ENCODE measurements at regions not wholly inside any gene's neighbourhood (a gene's known extent, or its start where the extent isn't known, plus 50 kb on each side); places are given as distances from the start of the nearest gene placed in this dataset.

DNA sequence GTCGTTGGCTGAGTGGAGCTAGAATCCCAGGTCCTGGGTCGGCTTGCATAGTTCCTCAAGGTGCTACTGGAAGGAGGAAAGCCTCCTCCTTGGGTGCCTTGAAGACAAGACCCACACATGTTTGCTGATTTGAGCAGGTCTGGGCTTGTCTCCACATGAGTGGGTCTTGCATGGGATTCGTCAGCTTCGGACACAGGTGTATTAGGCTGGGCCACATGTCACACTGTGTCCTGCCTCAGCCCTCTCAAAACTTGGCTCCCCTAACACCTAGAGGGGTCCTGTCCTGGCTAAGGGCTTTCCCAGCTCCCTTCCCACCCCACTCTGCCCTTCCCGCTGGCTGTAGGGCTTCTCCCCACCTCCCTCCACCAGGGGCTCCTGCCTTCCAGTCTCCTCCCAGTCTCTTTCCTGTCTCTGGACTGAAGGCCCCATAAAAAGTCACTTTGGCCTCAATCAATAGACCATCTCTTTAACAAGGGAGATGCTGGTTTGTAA is 73.0 kb upstream of the ADPGK start:
- Mint-ChIP-seq H3K36me3 (ENCODE audit: low read depth) (no peaks in the 10 kb centered on the region), H3K27me3 (ENCODE audit: low read depth, poor library complexity) (peaks cover 11% of the 10 kb centered on the region), H3K4me3 (no peak overlapping the region), H3K9me3 (no peaks in the 10 kb centered on the region), H3K4me1 (peaks cover 15% of the 10 kb centered on the region), H3K27ac (no peak overlapping the region)
- DNase-seq: no peak
- TF ChIP-seq, protein P1, sequence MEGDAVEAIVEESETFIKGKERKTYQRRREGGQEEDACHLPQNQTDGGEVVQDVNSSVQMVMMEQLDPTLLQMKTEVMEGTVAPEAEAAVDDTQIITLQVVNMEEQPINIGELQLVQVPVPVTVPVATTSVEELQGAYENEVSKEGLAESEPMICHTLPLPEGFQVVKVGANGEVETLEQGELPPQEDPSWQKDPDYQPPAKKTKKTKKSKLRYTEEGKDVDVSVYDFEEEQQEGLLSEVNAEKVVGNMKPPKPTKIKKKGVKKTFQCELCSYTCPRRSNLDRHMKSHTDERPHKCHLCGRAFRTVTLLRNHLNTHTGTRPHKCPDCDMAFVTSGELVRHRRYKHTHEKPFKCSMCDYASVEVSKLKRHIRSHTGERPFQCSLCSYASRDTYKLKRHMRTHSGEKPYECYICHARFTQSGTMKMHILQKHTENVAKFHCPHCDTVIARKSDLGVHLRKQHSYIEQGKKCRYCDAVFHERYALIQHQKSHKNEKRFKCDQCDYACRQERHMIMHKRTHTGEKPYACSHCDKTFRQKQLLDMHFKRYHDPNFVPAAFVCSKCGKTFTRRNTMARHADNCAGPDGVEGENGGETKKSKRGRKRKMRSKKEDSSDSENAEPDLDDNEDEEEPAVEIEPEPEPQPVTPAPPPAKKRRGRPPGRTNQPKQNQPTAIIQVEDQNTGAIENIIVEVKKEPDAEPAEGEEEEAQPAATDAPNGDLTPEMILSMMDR (IDR thresholded peaks at IDR 0.05): no peak

DNA sequence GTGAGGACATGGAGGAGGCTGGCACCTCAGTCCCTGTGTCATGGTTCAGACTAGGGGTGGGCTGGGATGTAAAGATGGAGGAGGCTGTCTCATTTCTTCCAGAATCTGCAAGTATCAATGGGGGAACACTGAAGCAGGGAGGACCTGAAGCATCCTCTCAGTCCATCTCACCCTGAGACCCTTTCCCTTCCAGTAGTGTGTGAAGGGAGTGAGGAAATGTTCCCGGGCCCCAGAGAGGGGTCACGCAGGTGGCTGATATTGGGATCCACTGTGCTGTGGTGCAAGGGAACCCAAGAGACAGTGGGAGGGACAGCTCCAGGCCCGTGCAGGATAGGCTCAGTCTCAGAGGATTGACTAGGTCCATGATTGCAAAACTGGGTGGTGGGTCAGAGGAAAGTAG is 72.2 kb upstream of the ADPGK start:
- peaks cover 18% of the 10 kb centered on the region for H3K4me1 Mint-ChIP-seq
- TF ChIP-seq, protein P1 (IDR thresholded peaks at IDR 0.05): no peak
- no peaks in the 10 kb centered on the region for H3K9me3 Mint-ChIP-seq
- H3K4me3 Mint-ChIP-seq: no peak overlapping the region
- H3K36me3 Mint-ChIP-seq (ENCODE audit: low read depth): no peaks in the 10 kb centered on the region
- no peak for DNase-seq
- H3K27ac Mint-ChIP-seq: no peak overlapping the region
- peaks cover 5% of the 10 kb centered on the region for H3K27me3 Mint-ChIP-seq (ENCODE audit: low read depth, poor library complexity)

DNA sequence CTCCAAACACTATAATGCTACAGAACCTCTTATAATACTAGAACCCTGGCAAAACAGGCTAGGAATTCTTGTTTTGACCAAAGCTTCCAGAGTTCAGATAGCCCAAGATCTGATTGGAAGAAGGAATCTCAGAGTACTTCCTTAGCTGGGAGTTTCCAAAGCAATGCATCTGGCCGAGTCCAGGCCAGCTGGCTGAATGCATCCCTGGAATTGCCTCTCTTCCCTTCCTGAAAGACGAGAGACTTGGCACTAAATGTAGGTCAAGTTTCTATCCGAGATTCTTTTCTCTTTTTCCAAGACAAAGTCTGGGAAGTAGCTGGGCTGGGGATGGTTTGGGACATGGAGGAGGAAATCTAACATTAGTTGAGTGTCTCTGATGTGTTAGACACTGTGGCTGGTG is 68.7 kb upstream of the ADPGK start:
- peaks cover 15% of the 10 kb centered on the region for H3K27me3 Mint-ChIP-seq (ENCODE audit: low read depth, poor library complexity)
- no peaks in the 10 kb centered on the region for H3K9me3 Mint-ChIP-seq
- no peaks in the 10 kb centered on the region for H3K36me3 Mint-ChIP-seq (ENCODE audit: low read depth)
- H3K4me1 Mint-ChIP-seq: peaks cover 49% of the 10 kb centered on the region
- TF ChIP-seq, protein P1 (IDR thresholded peaks at IDR 0.05): no peak
- no peak overlapping the region for H3K27ac Mint-ChIP-seq
- no peak overlapping the region for H3K4me3 Mint-ChIP-seq
- no peak for DNase-seq

DNA sequence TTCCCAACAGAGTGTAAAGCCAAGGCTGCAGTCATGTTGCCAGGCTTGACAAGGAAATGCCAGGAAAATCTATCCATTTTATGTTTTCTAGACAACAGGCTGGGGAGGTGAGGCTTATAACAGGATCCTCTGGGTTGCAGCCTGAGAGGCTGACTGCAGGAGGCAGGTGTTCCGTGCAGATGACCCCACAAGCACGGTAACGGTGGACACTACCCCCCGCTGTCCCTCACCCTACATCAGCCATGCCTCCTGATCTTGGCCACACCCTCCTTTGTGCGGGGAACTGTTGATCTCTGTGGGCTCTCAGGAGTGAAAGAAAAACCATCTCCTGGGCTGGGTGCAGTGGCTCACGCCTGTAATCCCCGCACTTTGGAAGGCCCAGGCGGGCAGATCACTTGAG is 68.0 kb upstream of the ADPGK start:
- H3K36me3 Mint-ChIP-seq (ENCODE audit: low read depth): no peaks in the 10 kb centered on the region
- TF ChIP-seq, protein P1 (IDR thresholded peaks at IDR 0.05): no peak
- peaks cover 15% of the 10 kb centered on the region for H3K27me3 Mint-ChIP-seq (ENCODE audit: low read depth, poor library complexity)
- DNase-seq: no peak
- no peak overlapping the region for H3K27ac Mint-ChIP-seq
- no peak overlapping the region for H3K4me3 Mint-ChIP-seq
- H3K4me1 Mint-ChIP-seq: peaks cover 49% of the 10 kb centered on the region
- no peaks in the 10 kb centered on the region for H3K9me3 Mint-ChIP-seq

DNA sequence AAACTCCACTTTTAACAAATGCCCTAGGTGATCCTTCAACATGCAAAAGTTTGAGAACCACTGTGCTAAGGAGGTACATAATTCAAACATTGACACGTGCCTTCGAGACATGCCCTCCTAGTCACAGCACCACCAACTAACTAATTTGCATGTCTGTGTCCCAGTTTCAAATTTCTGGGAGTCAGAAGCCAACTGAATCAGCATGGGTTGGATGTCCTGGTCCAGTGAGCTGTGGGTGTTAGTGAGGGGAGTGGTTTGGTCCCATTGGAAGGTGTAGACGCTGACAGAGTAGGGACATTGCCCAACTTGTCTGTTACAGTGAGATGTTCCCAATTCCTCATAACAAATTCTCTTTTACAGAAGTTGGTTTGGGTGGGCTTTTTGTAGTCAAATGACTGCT is 67.3 kb upstream of the ADPGK start:
- no peak overlapping the region for H3K4me3 Mint-ChIP-seq
- peaks cover 49% of the 10 kb centered on the region for H3K4me1 Mint-ChIP-seq
- H3K27ac Mint-ChIP-seq: peak overlapping the region; percentile 26
- H3K36me3 Mint-ChIP-seq (ENCODE audit: low read depth): no peaks in the 10 kb centered on the region
- H3K9me3 Mint-ChIP-seq: no peaks in the 10 kb centered on the region
- peaks cover 15% of the 10 kb centered on the region for H3K27me3 Mint-ChIP-seq (ENCODE audit: low read depth, poor library complexity)
- peak; percentile 20 for DNase-seq
- TF ChIP-seq, protein P1 (IDR thresholded peaks at IDR 0.05): no peak

DNA sequence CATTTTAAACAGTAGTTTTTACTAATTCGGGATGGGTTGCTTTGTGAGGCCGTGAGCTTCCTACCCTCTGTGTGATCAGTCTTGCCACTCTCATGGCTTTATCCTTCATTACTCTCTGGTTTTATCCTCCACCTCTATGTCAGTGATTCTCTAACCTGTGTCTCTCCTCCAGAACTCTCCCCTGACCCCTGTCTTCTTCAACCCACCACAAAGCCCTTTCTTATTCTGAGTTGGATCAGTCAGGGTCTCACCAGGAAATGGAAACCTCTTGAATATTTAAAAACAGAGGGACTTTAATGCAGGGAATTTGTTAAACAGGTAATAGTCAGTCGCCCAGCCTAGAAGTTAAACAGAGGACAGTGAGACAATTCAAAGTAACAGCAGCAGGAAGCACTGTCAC is 64.2 kb upstream of the ADPGK start:
- TF ChIP-seq, protein P1 (IDR thresholded peaks at IDR 0.05): no peak
- H3K27ac Mint-ChIP-seq: no peak overlapping the region

More for the DNA sequence above, 64.2 kb upstream of the ADPGK start:
- H3K27me3 Mint-ChIP-seq (ENCODE audit: low read depth, poor library complexity): peaks cover 19% of the 10 kb centered on the region
- H3K4me1 Mint-ChIP-seq: peaks cover 40% of the 10 kb centered on the region
- H3K4me3 Mint-ChIP-seq: no peak overlapping the region
- DNase-seq: no peak
- peaks cover 5% of the 10 kb centered on the region for H3K9me3 Mint-ChIP-seq
- no peaks in the 10 kb centered on the region for H3K36me3 Mint-ChIP-seq (ENCODE audit: low read depth)

Measured in nephron progenitor cell (in vitro differentiated cells).